Left ventricle myocardium superior (tissue), 1 donor: ENCODE measurements at regions not wholly inside any gene's neighbourhood (a gene's known extent, or its start where the extent isn't known, plus 50 kb on each side); places are given as distances from the start of the nearest gene placed in this dataset.
"Not testable (repeated sequence)": the region's sequence is repeated elsewhere in the genome, so short reads cannot be mapped to it uniquely, and the experiment has no call there.

Source experiments
- ATAC-seq: fragments of 200-7000 bp; cut with Tn5 transposase; one replicate; pipeline ENCODE4 v1.9.1; 2020; ENCODE audit warnings: mild to moderate bottlenecking, moderate library complexity
- DNase-seq: peaks from one replicate; pipeline ENCODE4 v3.0.0-alpha.2; 2020
- intact Hi-C: fragments of 100-400 bp; cut with micrococcal nuclease; formaldehyde crosslinking; loops from one replicate; pipeline ENCODE4 v1.11.0; 2022
- donor health status: DM: no; HTN: yes; CAD: no; lungs with severe emphysema.

GRCh38 chr4:110365761-110366160, 110.2 kb upstream of the ENPEP start:
- intact Hi-C loops, result no loop called here
- ATAC-seq, result no peak
- DNase-seq, result no peak

GRCh38 chr4:110364911-110365520, 110.9 kb upstream of the ENPEP start:
- intact Hi-C loops, result no loop called here
- peak; percentile 84 for ATAC-seq
- DNase-seq, result no peak

GRCh38 chr4:110361921-110362320, 114.0 kb upstream of the ENPEP start:
- DNase-seq (no peak), ATAC-seq (no peak)
- intact Hi-C loops, result no loop called here

GRCh38 chr4:110359076-110359475, 116.9 kb upstream of the ENPEP start:
- ATAC-seq, result no peak
- intact Hi-C loops, result no loop called here
- no peak for DNase-seq

- DNase-seq (no peak), ATAC-seq (no peak)
- intact Hi-C loops, result no loop called here
These were observed 118.4 kb upstream of the ENPEP start for GRCh38 chr4:110357521-110357920.

GRCh38 chr4:110354460-110354859, 121.5 kb upstream of the ENPEP start:
- ATAC-seq (no peak), DNase-seq (no peak)
- intact Hi-C loops, result no loop called here

- DNase-seq (no peak), ATAC-seq (no peak)
- intact Hi-C loops, result no loop called here
These were observed 123.1 kb upstream of the ENPEP start for GRCh38 chr4:110352670-110353442.

- ATAC-seq, result no peak
- DNase-seq, result no peak
- intact Hi-C loops, result no loop called here
These were observed 127.1 kb upstream of the ENPEP start for GRCh38 chr4:110348711-110349383.

- ATAC-seq (no peak), DNase-seq (no peak)
- intact Hi-C loops, result no loop called here
These were observed 128.2 kb upstream of the ENPEP start for GRCh38 chr4:110347805-110348204.

GRCh38 chr4:110344165-110344564, 131.8 kb upstream of the ENPEP start:
- ATAC-seq (no peak), DNase-seq (no peak)
- intact Hi-C loops, result no loop called here

GRCh38 chr4:110343534-110343933, 132.4 kb upstream of the ENPEP start:
- DNase-seq (no peak), ATAC-seq (no peak)
- intact Hi-C loops, result no loop called here

GRCh38 chr4:110341118-110341517, 134.8 kb upstream of the ENPEP start:
- intact Hi-C loops, result not testable (repeated sequence)

GRCh38 chr4:110335399-110335798, 137.0 kb upstream of the ELOVL6 start:
- intact Hi-C loops, result no loop called here
- no peak for ATAC-seq

More at GRCh38 chr4:110341118-110341517, 134.8 kb upstream of the ENPEP start:
- not testable (repeated sequence) for ATAC-seq, DNase-seq

GRCh38 chr4:110332483-110332882, 134.1 kb upstream of the ELOVL6 start:
- DNase-seq (no peak), ATAC-seq (no peak)
- intact Hi-C loops, result no loop called here

More at GRCh38 chr4:110335399-110335798, 137.0 kb upstream of the ELOVL6 start:
- no peak for DNase-seq

- DNase-seq, intact Hi-C loops, ATAC-seq: not testable (repeated sequence)
These were observed 128.0 kb upstream of the ELOVL6 start for GRCh38 chr4:110326426-110326825.

- DNase-seq (no peak), ATAC-seq (no peak)
- intact Hi-C loops, result loop anchor here (10.0 kb wide), 1 partner anchor 204 kb away; no protein-coding TSS in a partner anchor
These were observed 112.4 kb upstream of the ELOVL6 start for GRCh38 chr4:110310795-110311194.

- ATAC-seq, result no peak
- intact Hi-C loops, result loop anchor here (10.0 kb wide), 1 partner anchor 205 kb away; no protein-coding TSS in a partner anchor
- no peak for DNase-seq
These were observed 111.3 kb upstream of the ELOVL6 start for GRCh38 chr4:110309675-110310074.

- DNase-seq, result no peak
- intact Hi-C loops, result no loop called here
- peak; percentile 52 for ATAC-seq
These were observed 107.9 kb upstream of the ELOVL6 start for GRCh38 chr4:110306303-110306702.

- ATAC-seq (no peak), DNase-seq (no peak)
- intact Hi-C loops, result no loop called here
These were observed 107.0 kb upstream of the ELOVL6 start for GRCh38 chr4:110305455-110305854.

GRCh38 chr4:110296892-110297291, 98.5 kb upstream of the ELOVL6 start:
- DNase-seq (no peak), ATAC-seq (no peak)
- intact Hi-C loops, result no loop called here
